ENCODE measurements at regions not wholly inside any gene's neighbourhood (a gene's known extent, or its start where the extent isn't known, plus 50 kb on each side); places are given as distances from the start of the nearest gene placed in this dataset.

DNA sequence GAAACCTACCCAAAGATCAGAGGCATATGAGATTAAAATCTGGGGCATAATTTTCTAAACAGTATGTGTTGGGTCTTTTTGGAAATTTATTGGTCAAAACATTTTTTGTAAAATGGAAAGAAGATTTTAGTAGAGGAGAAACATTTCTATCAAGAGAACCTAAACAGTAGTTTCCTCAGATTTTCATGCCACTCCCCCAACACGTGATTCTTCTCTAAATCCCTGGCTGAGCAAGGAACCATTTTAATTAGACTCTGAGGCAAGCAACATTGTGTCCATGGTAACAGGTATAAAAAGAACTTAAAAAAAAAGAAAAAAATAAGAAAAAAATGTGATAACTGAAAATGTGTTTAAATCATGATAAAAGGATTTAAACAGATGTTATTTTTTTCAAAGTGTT, 1105.2 kb upstream of the ZEB2 start:
- H3K79me1 ChIP-seq (ENCODE audit: insufficient read depth, low read depth, low read length, poor library complexity, severe bottlenecking): no peaks in the 10 kb centered on the region
- no peak overlapping the region for H3K23ac ChIP-seq (ENCODE audit: insufficient read length, low read depth, low read length)
- Mint-ChIP-seq H3K4me3 (no peak overlapping the region), H3K4me1 (no peaks in the 10 kb centered on the region), H3K27me3 (ENCODE audit: low read depth) (no peaks in the 10 kb centered on the region), H3K27ac (no peak overlapping the region), H3K36me3 (ENCODE audit: insufficient read depth in 1 of 3, low read depth in 3 of 3) (no peaks in the 10 kb centered on the region), H3K9me3 (no peaks in the 10 kb centered on the region)
- no peak overlapping the region for H2BK15ac ChIP-seq (ENCODE audit: low read depth, low read length)
- H4K8ac ChIP-seq (replicated peaks; ENCODE audit: insufficient read length, low read depth, low read length): no peak overlapping the region
- H2BK12ac ChIP-seq (ENCODE audit: insufficient read length, low read depth, low read length): no peak overlapping the region
- no peak overlapping the region for H2BK120ac ChIP-seq (ENCODE audit: low read depth, low read length, poor library complexity, severe bottlenecking)
- no peak overlapping the region for H2AFZ ChIP-seq (ENCODE audit: low read length)
- no peak overlapping the region for H3K56ac ChIP-seq (ENCODE audit: insufficient read length, low read depth, low read length)
- no peak overlapping the region for H3K4me2 ChIP-seq (ENCODE audit: insufficient read depth, insufficient read length, low read length)
- no peaks in the 10 kb centered on the region for H3K79me2 ChIP-seq (ENCODE audit: insufficient read depth, low read length)
- no peaks in the 10 kb centered on the region for H3K27me3 ChIP-seq (ENCODE audit: insufficient read depth, low read length)
- no peaks in the 10 kb centered on the region for H3K23me2 ChIP-seq (ENCODE audit: insufficient read length, low read depth, low read length, poor library complexity, severe bottlenecking)
- no peak overlapping the region for H3K27ac ChIP-seq (ENCODE audit: insufficient read length, low read depth, low read length)
- no peaks in the 10 kb centered on the region for H4K20me1 ChIP-seq (ENCODE audit: control insufficient read depth, insufficient read depth, insufficient read length)
- no peak overlapping the region for H3K4ac ChIP-seq (ENCODE audit: low read depth, low read length)
- H3K9me3 ChIP-seq (ENCODE audit: control insufficient read depth, low read depth, low read length): no peaks in the 10 kb centered on the region
- no peak overlapping the region for H3K18ac ChIP-seq (ENCODE audit: insufficient read length, low read depth, low read length)
- H3T11ph ChIP-seq (ENCODE audit: low read length): no peak overlapping the region
- no peak overlapping the region for H2AK5ac ChIP-seq (ENCODE audit: insufficient read length, low read length)
- WGBS (ENCODE audit: extremely low coverage, insufficient read length, low lambda C conversion rate): no CpG with 5 or more reads among the region's 1 CpG
- H3K9ac ChIP-seq (ENCODE audit: extremely low read depth, insufficient read length, low read length): no peak overlapping the region
- H2BK20ac ChIP-seq (ENCODE audit: low read depth, low read length, poor library complexity, severe bottlenecking): no peak overlapping the region
- no peak overlapping the region for H3K14ac ChIP-seq (ENCODE audit: insufficient read depth, low read length)
- H4K91ac ChIP-seq (ENCODE audit: insufficient read length, low read depth, low read length): no peak overlapping the region
- no peak for DNase-seq
- no peaks in the 10 kb centered on the region for H3K4me1 ChIP-seq (ENCODE audit: insufficient read depth, low read length)
- H2BK5ac ChIP-seq (ENCODE audit: insufficient read length, low read length): no peak overlapping the region
- no peak overlapping the region for H4K5ac ChIP-seq (ENCODE audit: insufficient read length, low read depth, low read length)
- no peak for TF ChIP-seq CTCF (conservative IDR thresholded peaks at IDR 0.05)
